Limb (tissue), 2 donors: ENCODE measurements at regions not wholly inside any gene's neighbourhood (a gene's known extent, or its start where the extent isn't known, plus 50 kb on each side); places are given as distances from the start of the nearest gene placed in this dataset.

Experiments
- DNase-seq, 2 donors: peaks; one replicate each; pipeline ENCODE4 v3.0.0-alpha.2; 2016; ENCODE audit errors: extremely low spot score in 2 of 2

GRCh38 chr3:81925385-81925784 is 163.9 kb upstream of the GBE1 start:
- DNase-seq, result no peak

GRCh38 chr3:81923038-81923437 is 161.6 kb upstream of the GBE1 start:
- no peak for DNase-seq

DNA sequence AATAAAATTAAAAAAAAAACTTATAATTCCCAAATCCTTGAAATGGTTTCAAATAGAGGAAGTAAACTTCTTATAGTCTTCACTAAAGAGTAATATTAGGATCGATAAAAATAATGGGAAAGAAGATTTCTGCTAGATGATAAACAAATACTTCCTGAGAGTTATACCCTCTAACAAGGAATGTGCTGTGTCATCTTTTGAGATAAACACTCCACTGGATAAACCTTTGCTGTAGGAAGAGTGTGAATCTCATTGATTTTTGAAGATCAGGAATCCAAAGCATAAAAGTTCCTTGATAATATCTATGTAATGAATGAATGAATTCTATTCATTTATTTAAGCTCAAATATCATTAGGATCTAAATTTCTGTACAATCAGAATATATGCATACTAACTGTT is 161.0 kb upstream of the GBE1 start:
- no peak for DNase-seq

DNA sequence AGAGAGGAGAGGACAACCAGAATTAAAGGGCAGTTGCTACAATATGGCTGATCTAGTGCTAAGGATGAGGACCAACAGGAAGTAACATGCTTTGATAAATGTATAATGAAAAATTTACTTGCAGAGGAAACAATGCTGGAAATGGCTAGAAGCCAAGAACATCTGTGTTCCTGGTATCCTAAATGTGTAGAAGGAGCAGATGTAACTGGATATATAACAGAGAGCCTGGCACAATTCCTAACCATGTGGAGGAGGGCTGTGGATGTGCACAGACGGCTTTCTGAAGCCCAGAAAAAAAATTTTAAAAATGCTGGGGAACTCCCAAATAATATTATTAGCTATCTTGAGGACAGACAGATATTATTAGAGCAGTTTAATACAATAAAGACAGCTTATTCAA is 159.4 kb upstream of the GBE1 start:
- peak in 1 of 2 donors; percentile 88 for DNase-seq

DNA sequence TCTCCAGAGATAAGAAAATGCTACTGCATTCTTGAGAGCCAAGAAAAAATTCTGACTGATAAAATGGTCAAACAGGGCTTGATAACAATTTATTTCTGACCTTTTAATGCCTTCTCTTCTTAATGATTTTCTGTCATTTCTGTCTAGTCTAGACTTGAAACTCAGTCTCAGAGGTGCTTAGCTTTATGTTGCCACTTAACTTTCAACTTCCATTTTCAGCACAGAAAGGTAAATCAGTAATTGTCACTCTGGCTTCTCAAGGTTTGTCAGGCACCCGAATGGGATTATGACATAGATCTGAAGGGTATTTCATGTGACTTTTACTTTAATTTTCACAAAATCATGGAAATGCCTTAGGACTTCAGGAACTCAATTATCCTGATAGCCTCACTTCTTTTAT is 155.4 kb upstream of the GBE1 start:
- DNase-seq, result no peak

- DNase-seq, result no peak
Measured at GRCh38 chr3:81913886-81914663, 152.6 kb upstream of the GBE1 start.

- peak in 1 of 2 donors; percentile 40 for DNase-seq
Measured at GRCh38 chr3:81911221-81911620, 149.8 kb upstream of the GBE1 start.

GRCh38 chr3:81910244-81910852 is 148.9 kb upstream of the GBE1 start:
- DNase-seq, result no peak

DNA sequence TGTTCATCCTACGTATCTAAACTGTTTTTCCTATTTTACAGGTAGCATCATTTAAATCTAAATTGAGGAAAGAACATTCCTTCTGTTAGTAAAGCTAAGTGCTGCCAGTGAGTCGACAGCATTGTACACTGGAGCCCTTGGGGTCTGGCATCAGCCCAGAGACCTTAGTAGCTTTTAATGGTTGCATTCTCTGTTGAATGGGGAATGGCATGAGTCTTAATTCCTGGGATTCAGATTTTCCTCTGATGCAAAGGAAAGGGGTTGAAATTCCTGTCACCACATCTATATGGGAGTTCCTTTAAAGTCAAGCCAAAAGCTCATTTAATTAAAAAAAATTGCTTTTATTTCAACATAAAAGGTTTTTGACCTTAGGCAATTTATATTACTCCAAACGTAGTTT is 148.4 kb upstream of the GBE1 start:
- no peak for DNase-seq

DNA sequence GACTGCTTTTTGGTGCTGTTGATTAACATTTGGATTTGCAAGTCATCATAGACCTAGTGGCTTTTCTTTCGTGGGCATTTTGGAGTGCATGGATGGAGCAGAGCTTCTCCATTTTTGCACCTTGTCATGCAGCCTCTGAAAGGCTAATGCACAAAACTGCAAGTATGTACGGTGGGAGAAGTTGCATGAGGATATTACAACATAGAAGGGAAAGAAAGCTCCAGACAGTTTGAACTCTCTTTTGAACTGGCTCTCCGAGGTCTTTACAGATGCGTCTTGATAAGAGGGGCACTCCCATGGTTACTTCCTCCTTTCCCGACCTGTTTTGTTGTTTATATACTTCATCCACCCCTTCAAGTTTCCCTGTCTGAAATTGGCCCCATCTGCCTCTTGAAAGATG is 147.1 kb upstream of the GBE1 start:
- no peak for DNase-seq

GRCh38 chr3:81898336-81898735 is 136.9 kb upstream of the GBE1 start:
- no peak for DNase-seq

GRCh38 chr3:81894598-81894997 is 133.2 kb upstream of the GBE1 start:
- DNase-seq, result no peak

- no peak for DNase-seq
Measured at GRCh38 chr3:81891055-81891895, 129.8 kb upstream of the GBE1 start.

DNA sequence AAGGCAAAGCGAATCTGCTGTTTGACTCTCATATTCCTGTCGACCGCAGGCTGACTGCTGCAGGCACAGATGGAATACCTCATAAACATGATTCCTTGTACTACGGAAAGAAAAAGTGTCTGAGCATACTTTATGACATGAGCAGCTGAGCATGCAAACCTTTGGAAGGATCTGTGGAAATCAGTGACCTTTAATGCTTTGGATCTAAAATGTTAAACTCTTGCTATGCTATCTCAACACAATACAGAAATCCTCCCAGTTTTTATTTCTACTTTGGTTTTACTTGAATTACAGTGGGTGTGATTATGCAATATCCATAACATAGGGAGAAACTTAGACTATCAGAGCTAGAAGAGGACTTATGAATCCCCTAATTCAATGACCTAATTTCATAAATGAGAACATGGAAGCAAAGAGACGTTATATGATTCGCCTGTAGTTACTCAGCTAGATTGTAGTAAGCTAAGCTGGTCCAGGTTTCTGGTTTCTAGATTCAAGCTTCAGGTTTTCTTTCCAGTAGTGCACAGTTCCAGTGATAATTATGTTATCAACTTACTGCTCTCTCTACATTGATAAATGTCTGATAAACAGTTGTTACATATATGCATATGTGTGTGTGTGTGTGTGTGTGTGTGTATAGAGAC is 127.6 kb upstream of the GBE1 start:
- DNase-seq, result peak in 1 of 2 donors; percentile 22

DNA sequence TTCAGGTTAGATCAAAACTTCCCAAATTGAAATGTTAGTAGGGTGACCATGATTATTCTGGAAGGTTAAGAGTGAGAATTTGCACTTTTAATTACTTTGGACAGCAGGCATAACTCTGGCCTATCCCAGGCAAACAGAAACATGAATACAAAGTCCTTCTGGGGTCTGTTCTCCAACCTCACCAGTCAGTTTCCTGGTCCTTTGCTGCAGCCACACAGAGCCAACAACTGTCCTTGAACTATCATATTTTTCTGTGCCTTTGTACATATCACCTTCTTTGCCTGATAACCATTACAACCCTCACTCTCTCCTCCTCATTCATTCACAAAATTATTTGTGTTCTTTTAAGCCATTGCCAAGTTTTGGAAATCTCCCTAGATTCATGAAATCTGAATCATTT is 126.0 kb upstream of the GBE1 start:
- no peak for DNase-seq

GRCh38 chr3:81886081-81886480 is 124.6 kb upstream of the GBE1 start:
- DNase-seq, result no peak

GRCh38 chr3:81884791-81885190 is 123.3 kb upstream of the GBE1 start:
- no peak for DNase-seq

GRCh38 chr3:81876826-81877225 is 115.4 kb upstream of the GBE1 start:
- DNase-seq, result no peak

- no peak for DNase-seq
Measured at GRCh38 chr3:81874738-81875137, 113.3 kb upstream of the GBE1 start.

DNA sequence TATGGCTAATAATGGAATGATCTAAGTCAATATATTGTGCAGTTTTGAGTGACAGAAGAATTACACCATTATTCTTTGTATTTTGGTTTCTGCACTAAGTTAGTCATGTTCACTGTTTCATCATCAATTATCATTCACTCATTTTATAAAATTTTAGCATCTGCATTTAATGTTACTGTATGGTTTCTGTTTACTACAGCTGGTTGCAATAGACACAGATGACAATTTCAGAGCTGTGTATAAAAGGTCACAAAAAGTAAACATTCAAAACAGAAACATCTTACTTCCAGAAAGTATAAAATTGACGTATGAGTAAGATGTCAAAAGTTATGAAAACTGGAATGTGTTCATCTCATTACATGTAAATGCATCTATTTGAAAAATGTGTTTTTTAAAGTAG is 111.1 kb upstream of the GBE1 start:
- DNase-seq, result no peak

DNA sequence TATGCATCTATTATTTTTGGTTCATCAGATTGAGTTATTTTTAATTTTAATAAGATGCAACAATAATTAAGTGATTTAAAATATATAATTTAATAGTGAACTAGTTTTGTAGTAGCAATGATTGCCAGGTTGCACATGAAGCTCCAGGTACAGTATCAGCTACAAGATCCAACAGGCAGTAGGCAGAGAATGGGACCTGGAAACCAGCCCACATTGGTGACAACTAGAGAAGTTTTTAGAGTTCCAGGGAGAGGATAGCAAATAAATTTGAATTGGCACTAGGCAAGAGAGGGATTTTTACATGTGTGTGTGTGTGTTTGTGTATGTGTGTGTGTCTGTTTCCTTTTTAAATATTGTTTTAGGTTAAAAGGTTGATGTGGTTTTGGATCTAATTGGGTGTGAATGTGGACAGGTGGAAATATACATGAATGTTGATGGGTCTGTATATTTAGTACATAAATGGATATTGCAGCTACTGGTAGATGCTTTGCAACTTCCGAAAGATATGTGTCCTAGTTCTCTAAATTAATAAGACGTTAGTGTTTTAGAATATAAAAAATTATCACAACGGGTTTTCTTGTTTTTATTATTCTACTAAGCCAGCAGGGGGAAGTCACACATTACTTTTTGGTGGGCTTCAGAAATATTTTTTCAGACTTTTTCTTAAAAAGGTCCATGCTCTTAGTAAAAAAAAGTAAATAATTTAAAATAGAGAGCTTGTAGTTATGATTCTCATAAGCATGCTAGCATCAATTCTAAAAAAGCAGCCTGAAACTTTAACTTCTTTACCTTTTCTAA is 110.1 kb upstream of the GBE1 start:
- DNase-seq, result peak in 1 of 2 donors; percentile 60
